ENCODE measurements at regions not wholly inside any gene's neighbourhood (a gene's known extent, or its start where the extent isn't known, plus 50 kb on each side); places are given as distances from the start of the nearest gene placed in this dataset.

- no peak for TF ChIP-seq CTCF (IDR thresholded peaks at IDR 0.05)
- TF ChIP-seq POLR2A (IDR thresholded peaks at IDR 0.05), result no peak
Measured at GRCh38 chr20:10800288-10800687, 126.5 kb upstream of the JAG1 start.

All from lower leg skin (tissue), 3 donors.